ENCODE measurements at regions not wholly inside any gene's neighbourhood (a gene's known extent, or its start where the extent isn't known, plus 50 kb on each side); places are given as distances from the start of the nearest gene placed in this dataset.

DNA sequence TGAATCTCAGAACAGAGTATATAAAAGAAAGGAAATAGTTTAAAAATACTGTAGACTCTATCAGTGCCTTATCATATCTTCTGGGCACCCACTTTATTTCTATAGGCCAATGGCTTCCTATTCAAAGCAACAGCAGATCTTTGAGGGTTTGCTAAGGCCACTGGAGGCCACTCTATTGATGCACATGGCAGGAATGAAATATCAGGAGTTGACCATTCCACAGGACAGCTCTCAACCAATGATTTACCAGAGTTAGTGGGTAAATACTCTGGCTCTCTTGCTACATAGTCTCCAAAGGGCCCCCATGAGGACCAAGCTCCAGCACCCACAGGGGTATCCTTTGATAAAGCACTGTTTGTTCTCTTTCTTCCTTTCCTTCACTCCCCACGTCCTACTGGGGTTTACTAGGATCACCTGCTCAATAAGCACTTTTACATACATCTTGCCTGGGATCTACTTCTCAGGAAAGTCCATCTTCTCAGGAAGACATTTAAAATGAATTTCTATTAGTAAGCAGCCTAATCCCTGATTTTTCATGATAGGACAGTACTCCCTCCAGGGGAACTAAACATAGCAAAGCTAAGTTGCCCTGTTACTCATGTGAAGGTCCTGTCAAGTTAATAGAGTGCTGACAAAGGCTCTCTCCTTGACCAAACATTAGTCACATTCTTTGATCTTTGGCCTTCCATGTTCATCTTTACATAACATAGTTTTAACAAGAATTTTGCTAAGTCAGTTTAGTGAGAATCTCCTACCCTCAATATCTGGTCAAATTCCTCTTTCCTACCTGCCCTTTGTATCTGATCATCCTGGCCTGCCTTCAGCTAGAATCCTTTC, 459.7 kb downstream of the GRXCR1 start:
- DNase-seq = no peak

GRCh38 chr4:43352859-43353258, 460.3 kb downstream of the GRXCR1 start:
- DNase-seq = no peak

DNA sequence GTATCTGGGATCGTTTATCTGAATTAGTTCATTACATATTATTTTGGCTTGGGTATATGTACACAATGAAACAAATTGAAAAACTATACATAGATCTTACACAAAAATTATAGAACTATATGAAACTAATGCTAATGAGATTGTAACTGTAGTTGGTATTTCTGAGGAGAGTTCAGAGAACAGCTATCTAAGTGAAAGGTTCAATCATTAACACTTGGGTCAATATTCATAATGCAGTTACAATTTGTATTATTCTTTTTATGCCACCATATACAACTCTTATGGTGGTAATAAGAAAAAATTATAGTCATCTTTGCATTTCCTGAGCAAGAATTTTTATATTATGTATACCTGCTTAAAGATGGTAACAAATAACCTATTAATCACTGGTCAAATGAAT, 461.0 kb downstream of the GRXCR1 start:
- no peak for DNase-seq

DNA sequence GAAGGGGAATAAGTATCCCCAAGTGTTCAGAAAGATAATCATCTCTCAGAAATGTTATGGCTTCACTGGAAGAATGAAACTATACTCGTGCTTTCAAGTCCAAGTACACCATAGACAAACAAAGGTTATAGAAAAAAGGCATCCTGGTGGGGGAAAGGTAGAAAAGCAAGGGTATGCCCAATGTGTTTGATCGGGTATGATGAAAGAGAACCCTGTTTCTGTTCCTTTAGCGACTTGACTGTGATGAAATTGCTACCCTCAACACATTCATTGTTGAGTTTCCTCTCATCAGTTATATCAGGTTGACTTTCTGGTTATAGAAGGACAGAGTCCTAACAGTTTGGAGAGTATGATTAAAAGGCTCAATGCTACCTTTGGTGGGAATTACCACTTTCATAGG, 464.3 kb downstream of the GRXCR1 start:
- DNase-seq = no peak

GRCh38 chr4:43357252-43357974, 464.9 kb downstream of the GRXCR1 start:
- DNase-seq = no peak

GRCh38 chr4:43360296-43360695, 467.8 kb downstream of the GRXCR1 start:
- DNase-seq = no peak

DNA sequence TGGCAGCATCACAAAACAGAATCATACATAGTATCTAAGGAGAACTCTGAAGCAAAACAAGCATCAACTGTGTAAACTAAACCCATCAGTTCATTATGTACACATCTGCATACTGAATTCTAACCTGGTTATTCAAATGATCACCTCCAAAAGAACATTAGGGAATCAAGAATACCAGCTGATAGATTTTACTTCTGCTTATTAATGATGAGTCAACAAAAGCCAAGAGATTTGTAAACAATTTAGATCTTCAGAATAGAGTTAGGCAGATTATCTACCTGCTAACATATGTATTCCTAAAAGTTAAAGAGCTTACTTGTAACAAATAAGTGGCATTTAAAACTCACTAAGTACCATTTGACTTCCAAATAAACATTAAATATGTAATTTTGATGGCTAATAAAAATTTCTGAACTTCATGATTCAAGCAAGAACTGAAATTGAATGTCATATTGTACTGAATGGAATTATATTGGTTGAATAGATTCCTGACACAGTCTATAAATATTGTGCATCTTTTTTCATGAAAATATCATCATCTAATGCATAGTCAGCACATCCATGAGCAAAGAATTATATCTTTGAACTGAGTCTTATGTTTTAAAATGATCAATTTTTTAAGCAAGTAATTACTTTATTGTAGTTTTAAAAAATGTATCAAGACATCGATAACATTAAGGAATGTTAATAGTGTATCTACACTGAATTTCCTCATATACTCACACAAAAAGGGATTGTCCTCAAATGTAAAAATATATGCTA, 470.5 kb downstream of the GRXCR1 start:
- DNase-seq = no peak

GRCh38 chr4:43369036-43369594, 476.6 kb downstream of the GRXCR1 start:
- no peak for DNase-seq

DNA sequence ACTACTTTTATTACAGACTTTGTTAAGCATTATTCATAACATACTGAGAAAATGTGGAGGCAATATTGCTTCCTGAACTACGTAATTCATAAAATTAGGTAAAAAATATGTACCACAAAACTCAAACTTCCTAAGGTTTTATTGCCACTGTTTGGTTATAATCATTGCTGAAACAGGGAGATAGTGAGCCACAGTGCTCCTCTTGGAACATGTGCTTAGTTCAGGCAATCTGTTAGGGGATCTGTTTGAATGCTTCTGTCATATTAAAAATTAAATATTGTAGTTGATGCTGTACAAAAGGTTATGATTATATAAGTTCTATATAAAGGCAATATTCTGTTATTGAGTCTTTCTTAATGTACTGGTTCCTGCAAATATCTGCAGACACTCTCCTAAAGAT, 480.7 kb downstream of the GRXCR1 start:
- DNase-seq = no peak

GRCh38 chr4:43374216-43374751, 481.8 kb downstream of the GRXCR1 start:
- no peak for DNase-seq

- no peak for DNase-seq
These were observed 486.5 kb downstream of the GRXCR1 start for GRCh38 chr4:43379016-43379415.

GRCh38 chr4:43380093-43380492, 487.6 kb downstream of the GRXCR1 start:
- no peak for DNase-seq

DNA sequence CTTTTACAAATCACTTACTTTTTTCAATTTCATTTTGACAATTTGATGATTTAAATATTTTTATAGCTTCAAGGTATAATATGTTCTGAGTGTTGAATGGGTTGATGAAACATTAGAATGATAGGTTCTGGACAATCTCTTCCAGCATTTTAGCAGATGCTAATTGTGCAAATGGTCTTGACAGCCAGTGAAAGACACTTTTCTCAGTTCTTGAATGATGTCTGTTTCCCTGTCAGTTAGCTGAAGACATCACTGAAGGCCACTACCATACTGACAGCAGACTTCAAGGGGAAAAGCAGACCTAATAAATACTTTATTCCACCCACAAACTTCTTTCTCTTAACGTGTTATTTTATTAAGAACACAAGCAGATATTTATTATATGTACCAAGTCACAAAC, 498.6 kb downstream of the GRXCR1 start:
- no peak for DNase-seq

- DNase-seq = peak; percentile 7
These were observed 502.5 kb downstream of the GRXCR1 start for GRCh38 chr4:43394976-43395375.

DNA sequence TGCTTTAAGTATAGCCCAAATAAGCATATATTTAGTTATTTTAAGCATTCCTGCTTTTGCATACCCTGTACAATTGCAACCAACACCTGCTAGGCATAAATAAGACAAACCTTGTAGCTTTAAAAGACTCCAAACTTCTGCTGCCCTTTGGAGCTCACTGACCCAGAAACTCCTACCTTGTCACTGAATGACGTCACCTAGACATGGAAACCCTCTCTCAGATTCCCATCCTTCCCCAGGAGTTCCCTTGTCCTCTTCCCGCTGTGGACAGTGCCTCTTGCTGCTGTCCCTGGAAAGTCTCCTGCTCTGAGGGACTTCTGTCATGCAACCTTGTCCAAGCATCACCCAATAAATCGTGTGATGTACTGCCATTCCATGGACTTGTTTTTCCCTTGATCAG, 507.2 kb downstream of the GRXCR1 start:
- DNase-seq = no peak

DNA sequence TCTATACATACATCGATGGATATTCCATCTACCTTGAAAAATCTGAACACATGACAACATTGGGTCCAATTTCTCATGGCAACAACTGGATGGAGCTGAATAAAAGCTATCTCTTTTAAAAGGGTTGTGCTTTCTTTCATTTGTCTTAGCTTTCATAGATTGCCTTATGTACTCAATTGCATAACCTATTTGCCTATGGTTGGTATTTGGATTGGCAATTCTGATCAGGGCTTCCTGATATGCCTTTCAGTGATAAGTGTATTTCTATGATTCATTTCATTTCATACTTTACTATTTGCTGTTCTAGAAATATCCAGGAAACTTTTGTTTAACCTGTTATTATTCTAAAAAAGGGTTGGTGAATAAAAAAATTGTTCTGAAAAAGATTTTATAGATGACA, 509.9 kb downstream of the GRXCR1 start:
- DNase-seq = no peak

DNA sequence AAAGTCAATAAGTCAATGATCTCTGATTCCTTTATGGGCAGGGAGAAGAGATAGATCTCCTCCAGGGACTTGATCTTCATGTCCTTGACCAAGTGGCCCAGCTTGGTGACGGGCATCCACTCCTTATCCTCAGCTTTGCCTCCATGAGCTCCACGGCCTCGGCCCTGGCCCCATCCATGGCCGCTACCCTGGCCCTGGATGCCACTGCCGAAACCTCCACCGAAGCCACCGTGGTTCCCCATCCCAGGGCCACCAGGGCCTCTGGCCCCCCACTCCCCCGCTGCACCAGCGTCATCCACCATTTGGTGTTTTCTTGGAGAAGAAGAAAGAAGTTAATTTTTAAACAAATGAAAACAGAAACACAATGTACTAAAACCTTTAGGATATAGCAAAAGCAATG, 518.1 kb downstream of the GRXCR1 start:
- DNase-seq = no peak

DNA sequence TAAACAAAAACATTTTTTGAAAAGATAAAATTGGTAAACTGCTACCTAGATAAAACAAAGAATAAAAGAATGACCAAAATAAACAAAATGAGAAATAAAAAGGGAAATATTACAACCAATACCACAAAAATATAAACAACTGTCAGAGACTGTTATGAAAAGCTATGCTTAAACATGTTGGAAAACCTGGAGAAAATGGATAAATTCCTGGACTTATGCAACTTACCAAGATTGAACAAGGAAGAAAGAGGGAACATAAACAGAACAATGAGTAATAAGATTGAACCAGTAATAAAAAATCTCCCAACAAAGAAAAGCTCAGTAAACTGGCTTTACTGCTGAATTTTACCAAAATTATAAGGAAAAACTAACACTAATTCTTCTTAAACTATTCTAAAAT, 518.7 kb downstream of the GRXCR1 start:
- DNase-seq = no peak

DNA sequence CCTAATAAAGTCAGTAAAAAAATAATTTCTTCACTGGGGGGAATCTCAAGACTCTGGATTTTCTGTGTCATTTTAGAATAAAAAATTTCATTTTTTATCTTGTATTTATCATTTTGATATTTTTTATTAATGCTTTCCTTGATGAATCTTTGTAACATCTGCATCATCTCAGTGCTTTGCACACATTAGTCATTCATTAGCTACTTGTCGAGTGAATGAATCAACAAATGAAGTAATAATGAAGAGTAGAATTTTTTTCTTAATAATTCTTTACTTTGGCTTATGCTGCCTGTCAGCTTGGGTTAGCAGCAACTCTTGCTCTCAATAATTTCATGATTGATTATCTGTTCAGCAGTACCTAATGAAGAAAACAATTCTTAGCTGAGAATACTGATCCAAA, 530.8 kb downstream of the GRXCR1 start:
- DNase-seq = no peak

DNA sequence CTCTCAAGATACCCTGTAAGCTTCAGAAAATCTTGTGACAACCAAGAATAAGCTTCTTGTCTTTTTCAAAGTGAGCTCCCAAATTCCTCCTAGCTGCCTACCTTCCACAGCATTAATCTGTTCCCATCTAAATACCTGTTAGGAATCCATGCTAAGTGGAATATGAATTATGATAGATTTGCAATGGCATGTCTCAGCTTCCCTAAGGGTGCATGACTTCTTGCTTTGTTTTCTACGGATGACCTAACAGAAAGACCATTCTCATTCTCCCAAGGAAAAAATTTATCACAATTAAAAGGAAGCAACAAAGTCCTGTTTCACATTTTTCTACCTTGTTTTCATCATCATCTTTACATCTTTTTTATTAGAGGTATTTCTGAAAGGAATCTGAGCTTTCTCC, 532.7 kb downstream of the GRXCR1 start:
- DNase-seq = no peak

DNA sequence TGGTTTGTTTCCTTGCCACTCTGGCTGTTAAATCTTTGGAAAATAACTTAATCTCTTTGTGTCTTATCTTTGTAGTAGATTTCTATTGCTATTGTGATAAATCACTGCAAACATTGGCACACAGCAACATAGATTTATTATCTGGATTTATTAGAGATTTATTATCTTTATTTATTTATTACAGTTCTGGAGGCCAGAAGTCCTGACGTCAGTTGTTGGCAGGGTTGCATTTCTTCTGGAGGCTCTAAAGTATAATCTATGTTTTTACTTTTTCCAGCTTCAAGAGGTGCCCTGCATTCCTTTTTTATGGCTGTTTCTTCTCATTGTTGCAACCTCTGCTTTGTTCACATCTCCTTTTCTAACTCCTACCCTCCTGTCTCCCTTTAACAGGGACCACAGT, 542.8 kb downstream of the GRXCR1 start:
- DNase-seq = no peak

GRCh38 chr4:43452948-43453347, 560.4 kb downstream of the GRXCR1 start:
- DNase-seq = no peak

DNA sequence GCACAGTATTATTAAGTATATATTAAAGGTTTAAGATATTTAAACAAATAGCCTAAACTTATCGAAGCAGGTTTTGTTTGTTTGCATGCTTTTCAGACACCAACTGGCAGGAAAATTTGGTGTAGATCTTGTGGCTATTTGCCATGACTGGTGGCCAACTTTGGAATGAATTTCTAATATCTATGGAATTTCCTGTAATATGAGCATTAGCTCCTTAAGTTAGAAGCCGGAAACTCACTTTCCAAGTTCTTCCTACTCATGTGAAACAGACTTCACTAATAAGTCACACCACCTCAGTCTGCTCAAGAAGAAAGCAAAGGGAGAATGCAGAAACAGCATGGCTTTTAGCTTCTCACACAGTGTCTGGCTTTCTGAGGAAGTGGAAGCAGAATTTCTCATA, 563.9 kb downstream of the GRXCR1 start:
- peak; percentile 85 for DNase-seq

All from fibroblast of skin of back (primary cell).